ENCODE measurements at regions not wholly inside any gene's neighbourhood (a gene's known extent, or its start where the extent isn't known, plus 50 kb on each side); places are given as distances from the start of the nearest gene placed in this dataset.

DNA sequence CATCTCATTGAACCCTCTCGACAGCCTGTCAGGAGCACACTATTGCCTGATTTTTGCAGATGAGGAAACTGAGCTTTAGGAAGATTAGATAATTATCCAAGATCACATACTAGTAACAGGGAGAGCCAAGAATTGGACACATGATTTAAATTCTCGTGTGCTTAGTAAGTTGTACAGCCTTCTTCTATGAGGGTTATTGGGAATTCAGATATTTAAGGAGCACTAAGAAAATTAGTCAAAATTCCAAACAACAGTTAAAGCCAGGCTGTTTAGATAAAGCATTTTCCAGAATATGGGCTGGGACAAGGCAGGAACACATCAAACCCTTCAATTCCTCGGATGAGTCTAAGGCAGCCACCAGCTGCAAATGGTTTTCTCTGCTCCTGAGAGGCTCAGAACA is 148.8 kb downstream of the TMEM30B start:
- Histone ChIP-seq H4K91ac (ENCODE audit: low read depth, low read length) (no peak overlapping the region), H2BK12ac (ENCODE audit: low read length) (no peak overlapping the region), H3K9me3 (ENCODE audit: insufficient read depth, low read depth, low read length) (peaks cover 1% of the 10 kb centered on the region), H3K4me3 (ENCODE audit: low read depth, low read length) (no peak overlapping the region), H3K36me3 (ENCODE audit: control insufficient read depth in 1 of 2, insufficient read depth in 2 of 2, low read length in 2 of 2) (no peaks in the 10 kb centered on the region), H2BK120ac (ENCODE audit: insufficient read depth, low read length, poor library complexity) (no peak overlapping the region), H4K8ac (ENCODE audit: low read depth, low read length) (no peak overlapping the region), H2AFZ (ENCODE audit: insufficient read depth, low read length, poor library complexity) (no peak overlapping the region), H3K14ac (ENCODE audit: low read length) (no peak overlapping the region), H3K23ac (ENCODE audit: low read length) (no peak overlapping the region), H3K27ac (ENCODE audit: low read depth, low read length) (no peak overlapping the region), H3K79me2 (ENCODE audit: control insufficient read depth, insufficient read depth, low read length, poor library complexity) (no peaks in the 10 kb centered on the region), H3K9ac (ENCODE audit: low read length) (no peak overlapping the region), H4K12ac (ENCODE audit: low read depth, low read length) (no peak overlapping the region), H2AK5ac (ENCODE audit: low read length) (no peak overlapping the region), H3K79me1 (ENCODE audit: low read length) (no peaks in the 10 kb centered on the region), H3K4me2 (ENCODE audit: low read length) (no peak overlapping the region), H2BK5ac (ENCODE audit: low read depth, low read length, poor library complexity) (no peak overlapping the region), H3K27me3 (ENCODE audit: insufficient read depth, low read length) (no peaks in the 10 kb centered on the region), H3K4me1 (ENCODE audit: control insufficient read depth in 1 of 2, insufficient read depth in 2 of 2, low read length in 2 of 2) (no peaks in the 10 kb centered on the region), H3K4ac (ENCODE audit: low read depth, low read length) (no peak overlapping the region), H3K18ac (ENCODE audit: low read length) (no peak overlapping the region)
- DNase-seq: peak; percentile 17 to 76
- WGBS (ENCODE audit: extremely low coverage, insufficient coverage, insufficient read length): no CpG with 5 or more reads among the region's 3 CpGs

DNA sequence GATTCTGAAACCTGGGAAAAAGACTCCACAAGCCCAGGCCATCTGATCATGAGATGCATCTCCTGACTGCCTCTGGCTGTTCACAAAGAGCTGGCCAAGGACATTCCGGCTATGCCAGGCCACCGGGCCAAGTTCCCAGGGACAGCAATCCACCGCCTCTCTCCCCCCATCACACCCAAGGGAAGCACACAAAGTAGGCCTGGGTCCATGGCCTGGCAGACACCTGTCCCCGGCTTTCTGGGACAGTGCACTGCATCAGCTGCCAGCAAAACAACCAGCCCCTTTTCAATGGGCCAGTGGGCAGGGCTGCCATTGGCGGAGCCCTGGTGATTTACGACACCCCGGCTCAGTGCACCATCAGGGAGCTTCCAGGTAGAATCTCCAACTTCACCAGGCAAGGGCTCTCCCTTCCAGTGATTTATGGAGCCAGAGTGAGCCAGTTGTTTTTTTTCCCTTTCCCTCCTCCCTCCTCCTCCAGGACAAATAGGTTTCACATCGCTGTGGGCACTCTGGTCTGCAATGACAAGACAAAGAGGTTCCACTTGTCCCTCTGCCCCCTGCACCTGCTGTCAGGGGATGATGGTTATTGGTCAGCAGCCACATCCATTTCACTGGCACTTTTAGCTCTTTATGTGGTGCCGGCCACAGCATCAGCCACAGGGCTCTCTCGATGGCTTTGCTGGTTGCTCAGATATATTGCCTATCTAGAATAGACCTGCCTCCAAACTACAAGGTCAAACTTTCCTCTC is 149.6 kb downstream of the SLC38A6 start:
- H3K79me1 ChIP-seq (ENCODE audit: low read length): no peaks in the 10 kb centered on the region
- H2BK120ac ChIP-seq (ENCODE audit: insufficient read depth, low read length, poor library complexity): no peak overlapping the region
- H3K23ac ChIP-seq (ENCODE audit: low read length): no peak overlapping the region
- H3K79me2 ChIP-seq (ENCODE audit: control insufficient read depth, insufficient read depth, low read length, poor library complexity): no peaks in the 10 kb centered on the region
- H2AFZ ChIP-seq (ENCODE audit: insufficient read depth, low read length, poor library complexity): no peak overlapping the region
- H2BK5ac ChIP-seq (ENCODE audit: low read depth, low read length, poor library complexity): no peak overlapping the region
- no peak overlapping the region for H4K91ac ChIP-seq (ENCODE audit: low read depth, low read length)
- no peaks in the 10 kb centered on the region for H3K36me3 ChIP-seq (ENCODE audit: control insufficient read depth in 1 of 2, insufficient read depth in 2 of 2, low read length in 2 of 2)
- no peak overlapping the region for H3K4me2 ChIP-seq (ENCODE audit: low read length)
- no peak overlapping the region for H4K12ac ChIP-seq (ENCODE audit: low read depth, low read length)
- H3K9me3 ChIP-seq (ENCODE audit: insufficient read depth, low read depth, low read length): peaks cover 1% of the 10 kb centered on the region
- no peaks in the 10 kb centered on the region for H3K27me3 ChIP-seq (ENCODE audit: insufficient read depth, low read length)
- H3K18ac ChIP-seq (ENCODE audit: low read length): no peak overlapping the region
- no peak overlapping the region for H3K4ac ChIP-seq (ENCODE audit: low read depth, low read length)
- no peak for DNase-seq
- H4K8ac ChIP-seq (ENCODE audit: low read depth, low read length): no peak overlapping the region
- H3K4me1 ChIP-seq (ENCODE audit: control insufficient read depth in 1 of 2, insufficient read depth in 2 of 2, low read length in 2 of 2): no peaks in the 10 kb centered on the region
- no CpG with 5 or more reads among the region's 10 CpGs for WGBS (ENCODE audit: extremely low coverage, insufficient coverage, insufficient read length)
- H3K27ac ChIP-seq (ENCODE audit: low read depth, low read length): no peak overlapping the region
- no peak overlapping the region for H3K14ac ChIP-seq (ENCODE audit: low read length)
- H2BK12ac ChIP-seq (ENCODE audit: low read length): no peak overlapping the region
- no peak overlapping the region for H2AK5ac ChIP-seq (ENCODE audit: low read length)
- H3K4me3 ChIP-seq (ENCODE audit: low read depth, low read length): no peak overlapping the region
- no peak overlapping the region for H3K9ac ChIP-seq (ENCODE audit: low read length)

GRCh38 chr14:61129168-61129745 is 148.2 kb downstream of the SLC38A6 start:
- no peak overlapping the region for H2BK5ac ChIP-seq (ENCODE audit: low read depth, low read length, poor library complexity)
- no CpG with 5 or more reads among the region's 4 CpGs for WGBS (ENCODE audit: extremely low coverage, insufficient coverage, insufficient read length)
- no peak overlapping the region for H2BK120ac ChIP-seq (ENCODE audit: insufficient read depth, low read length, poor library complexity)
- no peak overlapping the region for H3K18ac ChIP-seq (ENCODE audit: low read length)
- H3K9ac ChIP-seq (ENCODE audit: low read length): no peak overlapping the region
- H3K79me2 ChIP-seq (ENCODE audit: control insufficient read depth, insufficient read depth, low read length, poor library complexity): no peaks in the 10 kb centered on the region
- H3K4me1 ChIP-seq (ENCODE audit: control insufficient read depth in 1 of 2, insufficient read depth in 2 of 2, low read length in 2 of 2): no peaks in the 10 kb centered on the region
- no peak overlapping the region for H4K8ac ChIP-seq (ENCODE audit: low read depth, low read length)
- no peak overlapping the region for H3K23ac ChIP-seq (ENCODE audit: low read length)
- H3K14ac ChIP-seq (ENCODE audit: low read length): no peak overlapping the region
- no peak overlapping the region for H4K91ac ChIP-seq (ENCODE audit: low read depth, low read length)
- no peak overlapping the region for H2AK5ac ChIP-seq (ENCODE audit: low read length)
- no peak overlapping the region for H4K12ac ChIP-seq (ENCODE audit: low read depth, low read length)
- no peak overlapping the region for H2AFZ ChIP-seq (ENCODE audit: insufficient read depth, low read length, poor library complexity)
- no peak overlapping the region for H2BK12ac ChIP-seq (ENCODE audit: low read length)
- peaks cover 1% of the 10 kb centered on the region for H3K9me3 ChIP-seq (ENCODE audit: insufficient read depth, low read depth, low read length)
- H3K36me3 ChIP-seq (ENCODE audit: control insufficient read depth in 1 of 2, insufficient read depth in 2 of 2, low read length in 2 of 2): no peaks in the 10 kb centered on the region
- no peak overlapping the region for H3K4me3 ChIP-seq (ENCODE audit: low read depth, low read length)
- no peak overlapping the region for H3K27ac ChIP-seq (ENCODE audit: low read depth, low read length)
- no peak for DNase-seq
- no peak overlapping the region for H3K4me2 ChIP-seq (ENCODE audit: low read length)
- H3K79me1 ChIP-seq (ENCODE audit: low read length): no peaks in the 10 kb centered on the region
- no peak overlapping the region for H3K4ac ChIP-seq (ENCODE audit: low read depth, low read length)
- no peaks in the 10 kb centered on the region for H3K27me3 ChIP-seq (ENCODE audit: insufficient read depth, low read length)

- WGBS (ENCODE audit: extremely low coverage, insufficient coverage, insufficient read length): no CpG with 5 or more reads among the region's 6 CpGs
- H3K18ac ChIP-seq (ENCODE audit: low read length): no peak overlapping the region
- no peak overlapping the region for H4K12ac ChIP-seq (ENCODE audit: low read depth, low read length)
- H3K4me1 ChIP-seq (ENCODE audit: control insufficient read depth in 1 of 2, insufficient read depth in 2 of 2, low read length in 2 of 2): no peaks in the 10 kb centered on the region
- H3K4ac ChIP-seq (ENCODE audit: low read depth, low read length): no peak overlapping the region
- H2AFZ ChIP-seq (ENCODE audit: insufficient read depth, low read length, poor library complexity): no peak overlapping the region
- no peak overlapping the region for H3K4me2 ChIP-seq (ENCODE audit: low read length)
- H3K9me3 ChIP-seq (ENCODE audit: insufficient read depth, low read depth, low read length): peaks cover 1% of the 10 kb centered on the region
- no peak overlapping the region for H4K8ac ChIP-seq (ENCODE audit: low read depth, low read length)
- no peak for DNase-seq
- no peaks in the 10 kb centered on the region for H3K79me2 ChIP-seq (ENCODE audit: control insufficient read depth, insufficient read depth, low read length, poor library complexity)
- no peaks in the 10 kb centered on the region for H3K79me1 ChIP-seq (ENCODE audit: low read length)
- no peak overlapping the region for H4K91ac ChIP-seq (ENCODE audit: low read depth, low read length)
- H3K14ac ChIP-seq (ENCODE audit: low read length): no peak overlapping the region
- H3K4me3 ChIP-seq (ENCODE audit: low read depth, low read length): no peak overlapping the region
- no peak overlapping the region for H2BK5ac ChIP-seq (ENCODE audit: low read depth, low read length, poor library complexity)
- no peak overlapping the region for H3K27ac ChIP-seq (ENCODE audit: low read depth, low read length)
- H3K27me3 ChIP-seq (ENCODE audit: insufficient read depth, low read length): no peaks in the 10 kb centered on the region
- peak overlapping the region; percentile 25 for H3K9ac ChIP-seq (ENCODE audit: low read length)
- H3K36me3 ChIP-seq (ENCODE audit: control insufficient read depth in 1 of 2, insufficient read depth in 2 of 2, low read length in 2 of 2): no peaks in the 10 kb centered on the region
- no peak overlapping the region for H2BK12ac ChIP-seq (ENCODE audit: low read length)
- no peak overlapping the region for H2AK5ac ChIP-seq (ENCODE audit: low read length)
- H3K23ac ChIP-seq (ENCODE audit: low read length): no peak overlapping the region
- no peak overlapping the region for H2BK120ac ChIP-seq (ENCODE audit: insufficient read depth, low read length, poor library complexity)
Measured at GRCh38 chr14:61128382-61129167, 147.5 kb downstream of the SLC38A6 start.

All from trophoblast cell (in vitro differentiated cells and primary cell).